ENCODE measurements at regions not wholly inside any gene's neighbourhood (a gene's known extent, or its start where the extent isn't known, plus 50 kb on each side); places are given as distances from the start of the nearest gene placed in this dataset.

DNA sequence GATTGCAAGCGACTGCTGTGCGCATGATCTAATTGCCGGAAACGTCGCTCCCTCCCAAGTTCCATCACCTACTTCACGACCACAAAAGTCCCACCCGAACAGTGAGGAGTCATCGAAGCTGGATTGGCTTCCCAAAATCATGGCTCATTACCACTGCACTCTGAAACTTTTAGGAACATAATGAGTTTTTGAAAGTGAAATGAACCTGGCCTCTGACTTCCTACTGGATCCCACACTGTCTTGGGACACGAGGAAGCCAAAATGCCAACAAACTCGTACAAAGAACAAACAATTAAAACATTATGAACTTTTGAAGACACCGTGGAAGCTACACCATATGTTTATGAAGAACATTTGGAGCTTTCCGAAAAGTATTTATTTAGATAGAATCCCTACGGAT, 334.8 kb upstream of the TMPO start:
- DNase-seq, result no peak
- Mint-ChIP-seq H3K27me3 (ENCODE audit: low read depth in 2 of 2) (peaks cover 5 to 10% of the 10 kb centered on the region in 2 donors), H3K9me3 (no peaks in the 10 kb centered on the region), H3K4me3 (no peak overlapping the region), H3K36me3 (no peaks in the 10 kb centered on the region), H3K4me1 (no peaks in the 10 kb centered on the region), H3K27ac (no peak overlapping the region)
- Histone ChIP-seq H3K27ac (ENCODE audit: low read length) (no peak overlapping the region), H3K36me3 (ENCODE audit: control insufficient read depth, insufficient read depth, low read length) (no peaks in the 10 kb centered on the region), H3K27me3 (ENCODE audit: control insufficient read depth, insufficient read depth, low read length) (no peaks in the 10 kb centered on the region), H3K4me1 (ENCODE audit: control insufficient read depth, insufficient read depth, low read length) (no peaks in the 10 kb centered on the region), H3K9me3 (ENCODE audit: control insufficient read depth, insufficient read depth, low read length) (no peaks in the 10 kb centered on the region), H3K4me3 (ENCODE audit: low read length) (no peak overlapping the region)
- WGBS (ENCODE audit: insufficient coverage), result 88% methylated on average over 13 of the region's 13 CpGs
- no peak for ATAC-seq
- TF ChIP-seq, protein P1, sequence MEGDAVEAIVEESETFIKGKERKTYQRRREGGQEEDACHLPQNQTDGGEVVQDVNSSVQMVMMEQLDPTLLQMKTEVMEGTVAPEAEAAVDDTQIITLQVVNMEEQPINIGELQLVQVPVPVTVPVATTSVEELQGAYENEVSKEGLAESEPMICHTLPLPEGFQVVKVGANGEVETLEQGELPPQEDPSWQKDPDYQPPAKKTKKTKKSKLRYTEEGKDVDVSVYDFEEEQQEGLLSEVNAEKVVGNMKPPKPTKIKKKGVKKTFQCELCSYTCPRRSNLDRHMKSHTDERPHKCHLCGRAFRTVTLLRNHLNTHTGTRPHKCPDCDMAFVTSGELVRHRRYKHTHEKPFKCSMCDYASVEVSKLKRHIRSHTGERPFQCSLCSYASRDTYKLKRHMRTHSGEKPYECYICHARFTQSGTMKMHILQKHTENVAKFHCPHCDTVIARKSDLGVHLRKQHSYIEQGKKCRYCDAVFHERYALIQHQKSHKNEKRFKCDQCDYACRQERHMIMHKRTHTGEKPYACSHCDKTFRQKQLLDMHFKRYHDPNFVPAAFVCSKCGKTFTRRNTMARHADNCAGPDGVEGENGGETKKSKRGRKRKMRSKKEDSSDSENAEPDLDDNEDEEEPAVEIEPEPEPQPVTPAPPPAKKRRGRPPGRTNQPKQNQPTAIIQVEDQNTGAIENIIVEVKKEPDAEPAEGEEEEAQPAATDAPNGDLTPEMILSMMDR (IDR thresholded peaks at IDR 0.05), result no peak
- intact Hi-C loops (cut with micrococcal nuclease), result no loop called here

DNA sequence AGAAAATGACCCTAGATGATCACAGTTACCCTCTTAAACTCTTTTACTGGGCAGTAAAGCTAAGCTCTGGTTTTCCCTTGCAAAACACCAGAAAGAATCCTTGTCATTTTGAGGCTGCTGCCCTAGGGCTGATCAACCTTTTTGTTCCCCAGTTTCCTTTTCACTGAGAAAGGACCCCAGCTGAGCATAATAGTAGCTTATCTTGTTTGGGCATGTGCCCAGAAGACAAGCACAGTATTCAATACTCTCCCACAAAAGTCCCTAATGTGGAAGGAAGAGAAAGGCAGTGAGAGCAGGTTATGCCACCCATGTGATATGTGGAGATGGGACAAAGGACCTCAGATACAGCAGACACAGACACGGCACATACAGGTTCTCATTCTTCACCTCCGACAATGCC, 332.6 kb upstream of the TMPO start:
- H3K27me3 ChIP-seq (ENCODE audit: control insufficient read depth, insufficient read depth, low read length), result no peaks in the 10 kb centered on the region
- H3K27ac ChIP-seq (ENCODE audit: low read length), result no peak overlapping the region
- H3K9me3 ChIP-seq (ENCODE audit: control insufficient read depth, insufficient read depth, low read length), result no peaks in the 10 kb centered on the region
- H3K36me3 ChIP-seq (ENCODE audit: control insufficient read depth, insufficient read depth, low read length), result no peaks in the 10 kb centered on the region
- Mint-ChIP-seq H3K27ac (no peak overlapping the region), H3K4me3 (no peak overlapping the region), H3K4me1 (no peaks in the 10 kb centered on the region), H3K36me3 (no peaks in the 10 kb centered on the region), H3K27me3 (ENCODE audit: low read depth in 2 of 2) (peaks cover 5 to 10% of the 10 kb centered on the region in 2 donors), H3K9me3 (no peaks in the 10 kb centered on the region)
- TF ChIP-seq, protein P1 (IDR thresholded peaks at IDR 0.05), result no peak
- no peaks in the 10 kb centered on the region for H3K4me1 ChIP-seq (ENCODE audit: control insufficient read depth, insufficient read depth, low read length)
- intact Hi-C loops (cut with micrococcal nuclease), result no loop called here
- H3K4me3 ChIP-seq (ENCODE audit: low read length), result no peak overlapping the region
- no peak for DNase-seq
- 97% methylated on average over 2 of the region's 2 CpGs for WGBS (ENCODE audit: insufficient coverage)
- ATAC-seq, result no peak

DNA sequence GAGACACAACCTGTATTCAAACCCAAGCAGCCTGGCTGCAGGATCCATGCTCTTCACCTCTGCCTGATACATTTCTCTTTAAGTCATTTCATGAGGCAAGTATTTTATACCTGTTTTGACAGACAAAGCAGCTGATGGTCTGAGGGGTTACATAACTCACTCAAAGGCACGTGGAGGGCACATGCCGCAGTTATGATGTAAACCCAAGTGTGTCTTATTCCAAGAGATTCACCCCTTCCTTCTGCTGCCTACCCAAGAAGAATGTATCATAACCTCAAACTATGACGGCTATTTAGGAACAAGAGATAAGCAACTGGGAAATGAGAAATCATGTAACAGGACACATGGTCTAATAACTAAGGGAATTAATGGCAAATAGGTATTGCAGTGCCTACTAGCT, 329.8 kb upstream of the TMPO start:
- WGBS (ENCODE audit: insufficient coverage), result 76% methylated on average over 2 of the region's 3 CpGs
- Histone ChIP-seq H3K4me3 (ENCODE audit: low read length) (no peak overlapping the region), H3K27me3 (ENCODE audit: control insufficient read depth, insufficient read depth, low read length) (no peaks in the 10 kb centered on the region), H3K9me3 (ENCODE audit: control insufficient read depth, insufficient read depth, low read length) (peaks cover 3% of the 10 kb centered on the region), H3K4me1 (ENCODE audit: control insufficient read depth, insufficient read depth, low read length) (no peaks in the 10 kb centered on the region), H3K27ac (ENCODE audit: low read length) (no peak overlapping the region), H3K36me3 (ENCODE audit: control insufficient read depth, insufficient read depth, low read length) (no peaks in the 10 kb centered on the region)
- DNase-seq (no peak), ATAC-seq (no peak)
- TF ChIP-seq, protein P1 (IDR thresholded peaks at IDR 0.05), result no peak
- no peaks in the 10 kb centered on the region for H3K9me3 Mint-ChIP-seq
- no peaks in the 10 kb centered on the region for H3K36me3 Mint-ChIP-seq
- no peaks in the 10 kb centered on the region for H3K4me1 Mint-ChIP-seq
- H3K27ac Mint-ChIP-seq, result no peak overlapping the region
- H3K27me3 Mint-ChIP-seq (ENCODE audit: low read depth in 2 of 2), result peaks cover 0 to 5% of the 10 kb centered on the region in 2 donors
- intact Hi-C loops (cut with micrococcal nuclease), result no loop called here
- H3K4me3 Mint-ChIP-seq, result no peak overlapping the region

DNA sequence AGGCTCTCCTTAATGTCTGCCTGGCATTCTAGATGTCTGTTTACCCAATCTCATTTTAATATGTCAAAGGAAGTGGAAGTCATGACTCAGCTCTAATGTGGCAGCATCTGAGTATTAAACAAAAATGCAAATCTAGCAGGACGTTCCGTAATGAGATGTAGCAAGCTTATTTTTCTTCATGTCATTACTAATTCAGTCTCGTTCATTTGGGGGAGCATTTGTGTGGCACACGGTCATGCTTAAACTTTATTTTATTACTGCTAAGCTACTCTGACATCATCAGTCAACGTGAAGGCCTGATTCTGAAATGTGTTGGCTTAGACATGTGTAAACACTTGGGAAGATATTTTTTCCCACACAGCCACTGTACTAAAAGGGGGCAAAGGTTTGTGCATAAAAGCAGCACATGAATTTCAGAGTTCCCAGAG, 326.7 kb upstream of the TMPO start:
- Mint-ChIP-seq H3K4me3 (no peak overlapping the region), H3K9me3 (no peaks in the 10 kb centered on the region), H3K27me3 (ENCODE audit: low read depth in 2 of 2) (no peaks in the 10 kb centered on the region), H3K4me1 (no peaks in the 10 kb centered on the region), H3K27ac (no peak overlapping the region), H3K36me3 (no peaks in the 10 kb centered on the region)
- ATAC-seq, result no peak
- intact Hi-C loops (cut with micrococcal nuclease), result no loop called here
- Histone ChIP-seq H3K27me3 (ENCODE audit: control insufficient read depth, insufficient read depth, low read length) (no peaks in the 10 kb centered on the region), H3K27ac (ENCODE audit: low read length) (no peak overlapping the region), H3K36me3 (ENCODE audit: control insufficient read depth, insufficient read depth, low read length) (no peaks in the 10 kb centered on the region), H3K9me3 (ENCODE audit: control insufficient read depth, insufficient read depth, low read length) (peaks cover 3% of the 10 kb centered on the region), H3K4me1 (ENCODE audit: control insufficient read depth, insufficient read depth, low read length) (no peaks in the 10 kb centered on the region), H3K4me3 (ENCODE audit: low read length) (no peak overlapping the region)
- no peak for DNase-seq
- WGBS (ENCODE audit: insufficient coverage), result 58% methylated on average over 5 of the region's 5 CpGs
- TF ChIP-seq, protein P1 (IDR thresholded peaks at IDR 0.05), result no peak
